Trophoblast cell (in vitro differentiated cells and primary cell): ENCODE measurements at regions not wholly inside any gene's neighbourhood (a gene's known extent, or its start where the extent isn't known, plus 50 kb on each side); places are given as distances from the start of the nearest gene placed in this dataset.

Experiments
- DNase-seq, 2 donors: peaks; one replicate each; pipeline ENCODE4 v3.0.0-alpha.2; 2016
- H2AFZ ChIP-seq: 2 replicates; pipeline ENCODE4 v1.6.1; 2013; ENCODE audit warnings: low read length, moderate library complexity, mild to moderate bottlenecking; ENCODE audit not compliant: insufficient read depth, poor library complexity
- H2AK5ac ChIP-seq: 2 replicates; pipeline ENCODE4 v1.6.1; 2013; ENCODE audit warnings: mild to moderate bottlenecking, low read length
- H2BK120ac ChIP-seq: 2 replicates; pipeline ENCODE4 v1.6.1; 2013; ENCODE audit warnings: low read length, mild to moderate bottlenecking, moderate library complexity; ENCODE audit not compliant: insufficient read depth, poor library complexity
- H2BK12ac ChIP-seq: 2 replicates; pipeline ENCODE4 v1.6.1; 2013; ENCODE audit warnings: mild to moderate bottlenecking, low read length, moderate library complexity
- H2BK5ac ChIP-seq: 2 replicates; pipeline ENCODE4 v1.6.1; 2013; ENCODE audit warnings: low read length, low read depth, moderate library complexity, mild to moderate bottlenecking; ENCODE audit not compliant: poor library complexity
- H3K14ac ChIP-seq: 2 replicates; pipeline ENCODE4 v1.6.1; 2013; ENCODE audit warnings: mild to moderate bottlenecking, low read length
- H3K18ac ChIP-seq: 2 replicates; pipeline ENCODE4 v1.6.1; 2013; ENCODE audit warnings: mild to moderate bottlenecking, low read length
- H3K23ac ChIP-seq: 2 replicates; pipeline ENCODE4 v1.6.1; 2013; ENCODE audit warnings: low read length
- H3K27ac ChIP-seq: 2 replicates; pipeline ENCODE4 v1.5.1; 2013; ENCODE audit warnings: low read depth, mild to moderate bottlenecking, inconsistent platforms, low read length, moderate library complexity
- H3K27me3 ChIP-seq: 2 replicates; pipeline ENCODE4 v1.6.1; 2013; ENCODE audit warnings: inconsistent platforms, mild to moderate bottlenecking, low read length, moderate library complexity; ENCODE audit not compliant: insufficient read depth
- H3K36me3 ChIP-seq, 2 experiments: 1 replicate in 1 of 2; 2 replicates in 1 of 2; pipeline ENCODE4 v1.6.1; 2013; ENCODE audit warnings: low read length in 2 of 2, mild to moderate bottlenecking in 2 of 2, moderate library complexity in 1 of 2; ENCODE audit not compliant: insufficient read depth in 2 of 2, control insufficient read depth in 1 of 2
- H3K4ac ChIP-seq: 2 replicates; pipeline ENCODE4 v1.6.1; 2013; ENCODE audit warnings: low read depth, mild to moderate bottlenecking, low read length, moderate library complexity
- H3K4me1 ChIP-seq, 2 experiments: 1 replicate in 1 of 2; 2 replicates in 1 of 2; pipeline ENCODE4 v1.6.1; 2013; ENCODE audit warnings: low read length in 2 of 2, mild to moderate bottlenecking in 2 of 2, moderate library complexity in 1 of 2; ENCODE audit not compliant: insufficient read depth in 2 of 2, control insufficient read depth in 1 of 2
- H3K4me2 ChIP-seq: 2 replicates; pipeline ENCODE4 v1.6.1; 2013; ENCODE audit warnings: inconsistent platforms, mild to moderate bottlenecking, low read length, moderate library complexity
- H3K4me3 ChIP-seq: 2 replicates; pipeline ENCODE4 v1.5.1; 2013; ENCODE audit warnings: mild to moderate bottlenecking, low read depth, low read length, inconsistent platforms
- H3K79me1 ChIP-seq: one replicate; pipeline ENCODE4 v1.6.1; 2013; ENCODE audit warnings: low read length
- H3K79me2 ChIP-seq: 2 replicates; pipeline ENCODE4 v1.6.1; 2013; ENCODE audit warnings: low read length, mild to moderate bottlenecking; ENCODE audit not compliant: control insufficient read depth, insufficient read depth, poor library complexity
- H3K9ac ChIP-seq: 2 replicates; pipeline ENCODE4 v1.6.1; 2013; ENCODE audit warnings: mild to moderate bottlenecking, low read length
- H3K9me3 ChIP-seq: 2 replicates; pipeline ENCODE4 v1.6.1; 2013; ENCODE audit warnings: low read depth, mild to moderate bottlenecking, control low read depth, inconsistent platforms, low read length; ENCODE audit not compliant: insufficient read depth
- H4K12ac ChIP-seq: 2 replicates; pipeline ENCODE4 v1.6.1; 2013; ENCODE audit warnings: low read depth, mild to moderate bottlenecking, low read length, moderate library complexity
- H4K8ac ChIP-seq: 2 replicates; pipeline ENCODE4 v1.6.1; 2013; ENCODE audit warnings: low read depth, mild to moderate bottlenecking, low read length, moderate library complexity
- H4K91ac ChIP-seq: one replicate; pipeline ENCODE4 v1.6.1; 2013; ENCODE audit warnings: low read depth, mild to moderate bottlenecking, low read length, moderate library complexity
- WGBS: extraction: QIAGEN DNeasy Blood & Tissue Kit; methylation state at CpG from one replicate; pipeline ENCODE4 v1.1.7; 2013; ENCODE audit warnings: missing lambda C conversion rate; ENCODE audit not compliant: insufficient read length, insufficient coverage; ENCODE audit errors: extremely low coverage; 5-methylcytosine and 5-hydroxymethylcytosine counted together

GRCh38 chr18:77701977-77702376 is 452.3 kb downstream of the GALR1 start:
- Histone ChIP-seq H3K23ac (no peak overlapping the region), H4K91ac (no peak overlapping the region), H3K79me1 (no peaks in the 10 kb centered on the region), H2BK12ac (no peak overlapping the region), H3K36me3 (no peaks in the 10 kb centered on the region), H3K4me1 (no peaks in the 10 kb centered on the region), H3K79me2 (no peaks in the 10 kb centered on the region), H3K14ac (no peak overlapping the region), H3K4me2 (no peak overlapping the region), H3K18ac (no peak overlapping the region), H3K4me3 (no peak overlapping the region), H3K27ac (no peak overlapping the region), H2BK120ac (no peak overlapping the region), H4K8ac (no peak overlapping the region), H2BK5ac (no peak overlapping the region), H4K12ac (no peak overlapping the region), H3K9me3 (no peaks in the 10 kb centered on the region), H2AK5ac (no peak overlapping the region), H3K9ac (no peak overlapping the region), H3K27me3 (no peaks in the 10 kb centered on the region), H3K4ac (no peak overlapping the region), H2AFZ (no peak overlapping the region)
- no CpG with 5 or more reads among the region's 1 CpG for WGBS
- no peak for DNase-seq

GRCh38 chr18:77702686-77703085 is 453.0 kb downstream of the GALR1 start:
- Histone ChIP-seq H3K14ac (no peak overlapping the region), H3K4me2 (no peak overlapping the region), H2AK5ac (no peak overlapping the region), H3K27ac (no peak overlapping the region), H3K4ac (no peak overlapping the region), H3K27me3 (no peaks in the 10 kb centered on the region), H2AFZ (no peak overlapping the region), H3K9me3 (no peaks in the 10 kb centered on the region), H4K91ac (no peak overlapping the region), H3K79me1 (no peaks in the 10 kb centered on the region), H2BK12ac (no peak overlapping the region), H3K79me2 (no peaks in the 10 kb centered on the region), H3K36me3 (no peaks in the 10 kb centered on the region), H3K4me3 (no peak overlapping the region), H3K18ac (no peak overlapping the region), H3K4me1 (no peaks in the 10 kb centered on the region), H4K8ac (no peak overlapping the region), H3K9ac (no peak overlapping the region), H2BK120ac (no peak overlapping the region), H2BK5ac (no peak overlapping the region), H4K12ac (no peak overlapping the region), H3K23ac (no peak overlapping the region)
- DNase-seq: peak in 1 of 2 donors; percentile 37
- no CpG with 5 or more reads among the region's 4 CpGs for WGBS

- Histone ChIP-seq H3K36me3 (no peaks in the 10 kb centered on the region), H3K23ac (no peak overlapping the region), H3K79me2 (no peaks in the 10 kb centered on the region), H3K4ac (no peak overlapping the region), H2BK12ac (no peak overlapping the region), H2BK5ac (no peak overlapping the region), H2BK120ac (no peak overlapping the region), H2AK5ac (no peak overlapping the region), H3K9ac (no peak overlapping the region), H3K9me3 (no peaks in the 10 kb centered on the region), H3K79me1 (no peaks in the 10 kb centered on the region), H3K4me1 (no peaks in the 10 kb centered on the region), H3K18ac (no peak overlapping the region), H3K27me3 (no peaks in the 10 kb centered on the region), H3K4me3 (no peak overlapping the region), H3K14ac (no peak overlapping the region), H3K27ac (no peak overlapping the region), H2AFZ (no peak overlapping the region), H4K91ac (no peak overlapping the region), H4K12ac (no peak overlapping the region), H3K4me2 (no peak overlapping the region), H4K8ac (no peak overlapping the region)
- WGBS: no CpG with 5 or more reads among the region's 2 CpGs
- DNase-seq: no peak
These were observed 455.7 kb downstream of the GALR1 start for GRCh38 chr18:77705301-77705700.

- Histone ChIP-seq H4K8ac (no peak overlapping the region), H3K27ac (no peak overlapping the region), H3K79me2 (no peaks in the 10 kb centered on the region), H3K9me3 (no peaks in the 10 kb centered on the region), H4K91ac (no peak overlapping the region), H3K18ac (no peak overlapping the region), H2BK120ac (no peak overlapping the region), H3K4me2 (no peak overlapping the region), H2AK5ac (no peak overlapping the region), H2BK5ac (no peak overlapping the region), H2BK12ac (no peak overlapping the region), H3K36me3 (no peaks in the 10 kb centered on the region), H3K4ac (no peak overlapping the region), H3K9ac (no peak overlapping the region), H4K12ac (no peak overlapping the region), H3K27me3 (no peaks in the 10 kb centered on the region), H3K79me1 (no peaks in the 10 kb centered on the region), H3K14ac (no peak overlapping the region), H3K4me3 (no peak overlapping the region), H3K23ac (no peak overlapping the region), H3K4me1 (no peaks in the 10 kb centered on the region), H2AFZ (no peak overlapping the region)
- no CpG with 5 or more reads among the region's 4 CpGs for WGBS
- DNase-seq: no peak
These were observed 459.3 kb downstream of the GALR1 start for GRCh38 chr18:77708826-77709506.
